ENCODE measurements at regions not wholly inside any gene's neighbourhood (a gene's known extent, or its start where the extent isn't known, plus 50 kb on each side); places are given as distances from the start of the nearest gene placed in this dataset.
"Not testable (repeated sequence)": the region's sequence is repeated elsewhere in the genome, so short reads cannot be mapped to it uniquely, and the experiment has no call there.

DNA sequence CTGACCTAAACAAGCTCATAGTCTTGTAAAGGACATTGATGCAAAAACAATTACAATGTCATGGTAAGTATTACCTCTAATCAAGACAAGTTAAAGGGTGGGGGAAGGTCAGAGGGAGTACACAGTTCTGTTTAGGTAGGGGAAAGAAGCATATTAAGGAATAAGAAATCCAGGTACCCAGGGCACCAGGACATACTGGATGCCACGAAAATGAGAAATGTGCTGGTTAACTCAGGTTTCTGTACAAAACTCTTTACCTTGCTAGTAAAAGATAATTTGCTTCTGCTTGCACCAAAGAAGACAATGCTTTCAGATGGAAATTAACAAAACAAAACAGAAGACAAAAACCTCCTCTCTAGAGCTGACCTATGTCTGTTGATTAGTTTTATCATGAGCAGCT lies 70.7 kb upstream of the MED13 start:
- no peak for DNase-seq (ENCODE audit: low spot score)
- no peak for TF ChIP-seq CTCF (IDR thresholded peaks at IDR 0.05; ENCODE audit: extremely low read depth, missing control alignments)

DNA sequence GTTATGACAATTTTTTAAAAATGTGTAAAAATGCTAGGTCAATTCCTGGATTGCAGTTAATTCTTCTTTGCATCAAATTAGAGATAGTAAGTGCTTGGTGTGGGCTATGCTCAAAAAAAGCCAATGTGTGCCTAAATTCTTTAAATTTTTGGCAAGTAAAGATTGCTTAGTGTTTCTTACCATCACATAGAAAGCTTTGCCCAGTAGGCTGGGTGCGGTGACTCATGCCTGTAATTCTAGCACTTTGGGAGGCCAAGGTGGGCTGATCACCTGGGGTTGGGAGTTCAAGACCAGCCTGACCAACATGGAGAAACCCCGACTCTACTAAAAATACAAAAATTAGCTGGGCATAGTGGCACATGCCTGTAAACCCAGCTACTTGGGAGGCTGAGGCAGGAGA lies 70.0 kb upstream of the MED13 start:
- DNase-seq (ENCODE audit: low spot score): not testable (repeated sequence)

GRCh38 chr17:62134397-62134796 lies 69.3 kb upstream of the MED13 start:
- TF ChIP-seq CTCF (IDR thresholded peaks at IDR 0.05; ENCODE audit: extremely low read depth, missing control alignments): no peak
- no peak for DNase-seq (ENCODE audit: low spot score)

DNA sequence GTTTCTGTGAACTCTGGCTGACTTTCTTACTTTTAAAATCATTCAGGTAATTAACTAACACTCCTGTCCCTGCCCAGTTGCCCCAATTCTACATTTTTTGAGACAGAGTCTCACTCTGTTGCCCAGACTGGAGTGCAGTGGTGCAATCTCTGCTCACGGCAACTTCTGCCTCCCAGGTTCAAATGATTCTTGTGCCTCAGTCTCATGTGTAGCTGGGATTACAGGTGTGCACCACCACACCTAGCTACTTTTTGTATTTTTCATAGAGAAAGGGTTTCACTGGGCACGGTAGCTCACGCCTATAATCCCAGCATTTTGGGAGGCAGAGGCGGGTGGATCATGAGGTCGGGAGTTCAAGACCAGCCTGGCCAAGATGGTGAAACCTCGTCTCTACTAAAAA lies 66.2 kb upstream of the MED13 start:
- not testable (repeated sequence) for DNase-seq (ENCODE audit: low spot score)

DNA sequence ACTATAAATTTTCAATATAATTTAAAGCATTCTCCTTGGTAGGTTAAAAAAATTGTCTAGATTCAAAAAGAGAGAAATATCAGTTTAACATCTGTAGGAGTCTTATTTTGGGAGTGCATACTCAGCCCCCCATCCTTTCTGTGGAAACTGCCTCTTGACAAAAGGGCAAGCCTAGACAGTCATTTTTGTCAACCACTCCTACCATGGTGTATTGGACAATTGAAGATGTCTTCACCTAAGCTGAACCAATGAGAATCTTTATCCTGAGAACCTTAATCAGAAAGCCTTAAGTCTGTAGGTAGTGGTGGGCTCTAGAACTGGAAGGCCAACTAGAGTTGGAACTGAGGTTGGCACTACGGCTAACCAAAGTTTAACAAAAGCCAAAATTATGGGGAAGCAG lies 65.7 kb upstream of the MED13 start:
- DNase-seq (ENCODE audit: low spot score): no peak
- TF ChIP-seq CTCF (IDR thresholded peaks at IDR 0.05; ENCODE audit: extremely low read depth, missing control alignments): no peak

DNA sequence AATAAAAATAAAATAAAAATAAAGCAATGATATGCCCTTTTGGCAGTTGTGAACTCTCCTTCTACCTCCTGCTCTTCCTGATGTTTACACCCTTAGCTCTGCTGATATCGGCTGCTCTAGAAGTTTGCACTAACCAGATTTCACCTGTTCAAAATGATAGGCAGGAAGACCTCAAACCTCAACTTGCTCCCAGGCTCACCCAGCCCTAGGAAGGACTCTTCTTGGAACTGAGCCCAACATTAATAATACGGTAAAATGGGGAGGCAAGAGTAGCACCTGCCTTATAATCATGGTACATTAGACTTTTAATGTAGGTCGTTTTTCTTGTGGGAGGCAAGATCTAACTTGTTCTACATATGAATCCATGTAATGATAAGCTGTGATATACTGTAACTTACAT lies 61.2 kb upstream of the MED13 start:
- no peak for DNase-seq (ENCODE audit: low spot score)
- TF ChIP-seq CTCF (IDR thresholded peaks at IDR 0.05; ENCODE audit: extremely low read depth, missing control alignments): no peak

- TF ChIP-seq CTCF (IDR thresholded peaks at IDR 0.05; ENCODE audit: extremely low read depth, missing control alignments): no peak
- DNase-seq (ENCODE audit: low spot score): no peak
Observed at GRCh38 chr17:62125307-62125706, 60.2 kb upstream of the MED13 start.

DNA sequence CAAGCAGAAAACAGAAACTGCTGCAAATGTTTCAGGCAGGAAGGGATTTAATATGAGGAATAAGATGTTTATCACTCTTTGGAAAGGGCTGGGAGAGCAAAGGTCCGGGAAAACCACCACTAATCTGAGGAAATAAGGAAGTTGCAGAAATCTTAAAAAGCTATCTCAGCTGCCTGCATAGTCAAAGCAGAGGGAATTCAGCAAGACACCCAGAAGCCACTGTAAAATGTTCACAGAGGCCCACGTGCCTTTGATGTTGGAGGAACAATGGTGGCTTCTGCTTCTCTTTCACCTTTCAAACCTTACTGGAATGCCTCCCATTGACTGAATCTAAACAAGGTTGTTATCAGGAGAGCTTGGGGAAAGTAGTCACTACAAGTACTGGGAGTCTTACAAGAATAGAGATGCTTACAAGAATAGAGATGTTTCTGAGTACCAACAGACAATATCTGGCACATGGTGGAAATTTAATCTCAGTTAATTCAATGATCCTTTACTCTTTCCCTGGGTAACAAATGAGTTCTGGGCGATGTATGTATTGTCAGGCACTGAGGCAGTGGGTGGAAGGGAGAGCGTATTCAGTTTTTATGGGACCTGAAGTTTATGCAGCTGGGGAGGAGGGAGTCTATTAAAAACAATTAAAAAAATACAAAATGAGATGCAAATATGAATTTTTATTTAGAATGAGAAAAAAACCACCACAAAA lies 56.1 kb upstream of the MED13 start:
- DNase-seq (ENCODE audit: low spot score): no peak
- no peak for TF ChIP-seq CTCF (IDR thresholded peaks at IDR 0.05; ENCODE audit: extremely low read depth, missing control alignments)
